Mesodermal cell (in vitro differentiated cells): ENCODE measurements at regions not wholly inside any gene's neighbourhood (a gene's known extent, or its start where the extent isn't known, plus 50 kb on each side); places are given as distances from the start of the nearest gene placed in this dataset.

Experiments used
- H3K27ac ChIP-seq: 2 replicates; pipeline ENCODE4 v1.7.0; 2013; ENCODE audit warnings: mild to moderate bottlenecking, low read depth, low read length, moderate library complexity; ENCODE audit not compliant: severe bottlenecking
- H3K36me3 ChIP-seq: 2 replicates; pipeline ENCODE4 v1.7.1; 2013; ENCODE audit warnings: mild to moderate bottlenecking, low read length, moderate library complexity; ENCODE audit not compliant: control insufficient read depth, insufficient read depth
- H3K4me1 ChIP-seq: one replicate; pipeline ENCODE4 v1.7.1; 2013; ENCODE audit warnings: mild to moderate bottlenecking, low read length; ENCODE audit not compliant: insufficient read depth, control insufficient read depth, poor library complexity, severe bottlenecking
- H3K4me3 ChIP-seq: 2 replicates; pipeline ENCODE4 v1.7.0; 2013; ENCODE audit warnings: low read length, control low read depth, mild to moderate bottlenecking; ENCODE audit not compliant: insufficient read depth, poor library complexity, severe bottlenecking; ENCODE audit errors: extremely low read depth
- H3K9me3 ChIP-seq: 2 replicates; pipeline ENCODE4 v1.7.1; 2013; ENCODE audit warnings: mild to moderate bottlenecking, low read length, moderate library complexity; ENCODE audit not compliant: control insufficient read depth
- WGBS, 2 experiments: methylation state at CpG; one replicate each; pipeline ENCODE4 v1.1.5; 2013; ENCODE audit warnings: missing lambda C conversion rate in 2 of 2; ENCODE audit not compliant: insufficient coverage in 2 of 2; 5-methylcytosine and 5-hydroxymethylcytosine counted together

- Histone ChIP-seq H3K36me3 (no peaks in the 10 kb centered on the region), H3K4me1 (peaks cover 4% of the 10 kb centered on the region), H3K4me3 (no peak overlapping the region), H3K9me3 (no peaks in the 10 kb centered on the region), H3K27ac (no peak overlapping the region)
- WGBS, 2 experiments = 87% methylated on average over 3 of the region's 3 CpGs; no CpG with 5 or more reads in 1 of the 2 experiments
Measured at GRCh38 chr1:209319549-209319948, 264.0 kb upstream of the CAMK1G start.

- H3K9me3 ChIP-seq = no peaks in the 10 kb centered on the region
- no CpG with 5 or more reads among the region's 1 CpG for WGBS, 2 experiments
- no peak overlapping the region for H3K27ac ChIP-seq
- H3K4me3 ChIP-seq = no peak overlapping the region
- peaks cover 4% of the 10 kb centered on the region for H3K4me1 ChIP-seq
- H3K36me3 ChIP-seq = no peaks in the 10 kb centered on the region
Measured at GRCh38 chr1:209323743-209324142, 259.8 kb upstream of the CAMK1G start.

- no peak overlapping the region for H3K4me3 ChIP-seq
- no peaks in the 10 kb centered on the region for H3K36me3 ChIP-seq
- H3K4me1 ChIP-seq = no peaks in the 10 kb centered on the region
- WGBS, 2 experiments = 90 to 100% methylated on average over 1 to 2 of the region's 5 CpGs
- H3K9me3 ChIP-seq = no peaks in the 10 kb centered on the region
- H3K27ac ChIP-seq = no peak overlapping the region
Measured at GRCh38 chr1:209324901-209325871, 258.3 kb upstream of the CAMK1G start.

- H3K4me3 ChIP-seq = no peak overlapping the region
- H3K36me3 ChIP-seq = no peaks in the 10 kb centered on the region
- no CpG with 5 or more reads among the region's 2 CpGs for WGBS, 2 experiments
- no peaks in the 10 kb centered on the region for H3K4me1 ChIP-seq
- no peak overlapping the region for H3K27ac ChIP-seq
- no peaks in the 10 kb centered on the region for H3K9me3 ChIP-seq
Measured at GRCh38 chr1:209326076-209326475, 257.4 kb upstream of the CAMK1G start.

- Histone ChIP-seq H3K4me3 (no peak overlapping the region), H3K27ac (no peak overlapping the region), H3K36me3 (no peaks in the 10 kb centered on the region), H3K4me1 (no peaks in the 10 kb centered on the region), H3K9me3 (no peaks in the 10 kb centered on the region)
- WGBS, 2 experiments = 83 to 89% methylated on average over 7 of the region's 7 CpGs
Measured at GRCh38 chr1:209326831-209327230, 256.7 kb upstream of the CAMK1G start.

GRCh38 chr1:209328196-209328595, 255.3 kb upstream of the CAMK1G start:
- 80 to 100% methylated on average over 2 to 4 of the region's 4 CpGs for WGBS, 2 experiments
- H3K27ac ChIP-seq = no peak overlapping the region
- H3K4me1 ChIP-seq = no peaks in the 10 kb centered on the region
- H3K4me3 ChIP-seq = no peak overlapping the region
- no peaks in the 10 kb centered on the region for H3K36me3 ChIP-seq
- H3K9me3 ChIP-seq = no peaks in the 10 kb centered on the region

GRCh38 chr1:209335178-209335577, 248.3 kb upstream of the CAMK1G start:
- WGBS, 2 experiments = 80 to 100% methylated on average over 1 of the region's 2 CpGs
- Histone ChIP-seq H3K36me3 (no peaks in the 10 kb centered on the region), H3K4me1 (no peaks in the 10 kb centered on the region), H3K9me3 (no peaks in the 10 kb centered on the region), H3K4me3 (no peak overlapping the region), H3K27ac (no peak overlapping the region)

GRCh38 chr1:209341146-209341545, 242.4 kb upstream of the CAMK1G start:
- Histone ChIP-seq H3K27ac (no peak overlapping the region), H3K36me3 (no peaks in the 10 kb centered on the region), H3K9me3 (no peaks in the 10 kb centered on the region), H3K4me1 (peaks cover 5% of the 10 kb centered on the region), H3K4me3 (no peak overlapping the region)
- 96 to 97% methylated on average over 3 of the region's 4 CpGs for WGBS, 2 experiments

- Histone ChIP-seq H3K9me3 (no peaks in the 10 kb centered on the region), H3K4me3 (no peak overlapping the region), H3K4me1 (peaks cover 5% of the 10 kb centered on the region), H3K27ac (no peak overlapping the region), H3K36me3 (no peaks in the 10 kb centered on the region)
- 94 to 97% methylated on average over 3 to 5 of the region's 8 CpGs for WGBS, 2 experiments
Measured at GRCh38 chr1:209341673-209342420, 241.7 kb upstream of the CAMK1G start.

- peaks cover 5% of the 10 kb centered on the region for H3K4me1 ChIP-seq
- H3K27ac ChIP-seq = no peak overlapping the region
- H3K9me3 ChIP-seq = no peaks in the 10 kb centered on the region
- 94 to 100% methylated on average over 3 to 7 of the region's 9 CpGs for WGBS, 2 experiments
- no peak overlapping the region for H3K4me3 ChIP-seq
- no peaks in the 10 kb centered on the region for H3K36me3 ChIP-seq
Measured at GRCh38 chr1:209342441-209343175, 240.9 kb upstream of the CAMK1G start.
